T-helper 17 cell (primary cell): ENCODE measurements at regions not wholly inside any gene's neighbourhood (a gene's known extent, or its start where the extent isn't known, plus 50 kb on each side); places are given as distances from the start of the nearest gene placed in this dataset.

Experiments
- ATAC-seq: fragments of 150-1000 bp; cut with Tn5 transposase; 2 replicates; pipeline ENCODE4 v1.10.0; 2021; ENCODE audit warnings: mild to moderate bottlenecking, moderate library complexity
- DNase-seq, 3 donors: peaks; one replicate each; pipeline versions ENCODE4 v3.0.0 to v3.0.0-alpha.2; 2020 to 2021
- H3K9me3 ChIP-seq: one replicate; pipeline ENCODE4 v1.7.0; 2013; ENCODE audit warnings: low read length, mild to moderate bottlenecking; ENCODE audit not compliant: control insufficient read depth, poor library complexity, severe bottlenecking
- H3K27ac Mint-ChIP-seq: one replicate; pipeline ENCODE4 v1.8.0; 2022; ENCODE audit warnings: mild to moderate bottlenecking, moderate library complexity, mixed read lengths
- H3K27me3 Mint-ChIP-seq: one replicate; pipeline ENCODE4 v1.8.0; 2022; ENCODE audit warnings: mixed read lengths
- H3K36me3 Mint-ChIP-seq: one replicate; pipeline ENCODE4 v1.8.0; 2022; ENCODE audit warnings: low read depth, mixed read lengths
- H3K4me1 Mint-ChIP-seq: one replicate; pipeline ENCODE4 v1.8.0; 2022; ENCODE audit warnings: mild to moderate bottlenecking, mixed read lengths
- H3K4me3 Mint-ChIP-seq: one replicate; pipeline ENCODE4 v1.8.0; 2022; ENCODE audit warnings: mild to moderate bottlenecking, moderate library complexity, mixed read lengths

GRCh38 chr2:128832946-128833663 is 514.4 kb upstream of the HS6ST1 start:
- no peak overlapping the region for H3K27ac Mint-ChIP-seq
- no peaks in the 10 kb centered on the region for H3K9me3 ChIP-seq
- H3K4me3 Mint-ChIP-seq, result no peak overlapping the region
- no peaks in the 10 kb centered on the region for H3K27me3 Mint-ChIP-seq
- no peaks in the 10 kb centered on the region for H3K4me1 Mint-ChIP-seq
- ATAC-seq, result no peak
- DNase-seq, result no peak
- H3K36me3 Mint-ChIP-seq, result no peaks in the 10 kb centered on the region

GRCh38 chr2:128833664-128834027 is 515.0 kb upstream of the HS6ST1 start:
- DNase-seq (no peak), ATAC-seq (no peak)
- Mint-ChIP-seq H3K36me3 (no peaks in the 10 kb centered on the region), H3K27ac (no peak overlapping the region), H3K4me1 (no peaks in the 10 kb centered on the region), H3K27me3 (no peaks in the 10 kb centered on the region), H3K4me3 (no peak overlapping the region)
- H3K9me3 ChIP-seq, result no peaks in the 10 kb centered on the region

- no peaks in the 10 kb centered on the region for H3K4me1 Mint-ChIP-seq
- H3K27me3 Mint-ChIP-seq, result no peaks in the 10 kb centered on the region
- ATAC-seq, result no peak
- no peak for DNase-seq
- no peak overlapping the region for H3K4me3 Mint-ChIP-seq
- no peak overlapping the region for H3K27ac Mint-ChIP-seq
- H3K36me3 Mint-ChIP-seq, result no peaks in the 10 kb centered on the region
- no peaks in the 10 kb centered on the region for H3K9me3 ChIP-seq
These were observed 515.7 kb upstream of the HS6ST1 start for GRCh38 chr2:128834207-128834879.

- no peaks in the 10 kb centered on the region for H3K9me3 ChIP-seq
- no peak overlapping the region for H3K27ac Mint-ChIP-seq
- no peaks in the 10 kb centered on the region for H3K4me1 Mint-ChIP-seq
- no peaks in the 10 kb centered on the region for H3K27me3 Mint-ChIP-seq
- no peak overlapping the region for H3K4me3 Mint-ChIP-seq
- no peaks in the 10 kb centered on the region for H3K36me3 Mint-ChIP-seq
- DNase-seq (no peak), ATAC-seq (no peak)
These were observed 516.2 kb upstream of the HS6ST1 start for GRCh38 chr2:128834880-128835252.

- Mint-ChIP-seq H3K36me3 (no peaks in the 10 kb centered on the region), H3K4me3 (no peak overlapping the region), H3K4me1 (no peaks in the 10 kb centered on the region), H3K27ac (no peak overlapping the region), H3K27me3 (no peaks in the 10 kb centered on the region)
- no peak for DNase-seq
- no peak for ATAC-seq
- H3K9me3 ChIP-seq, result no peaks in the 10 kb centered on the region
These were observed 516.7 kb upstream of the HS6ST1 start for GRCh38 chr2:128835342-128835855.

- H3K27ac Mint-ChIP-seq, result no peak overlapping the region
- no peaks in the 10 kb centered on the region for H3K36me3 Mint-ChIP-seq
- no peaks in the 10 kb centered on the region for H3K9me3 ChIP-seq
- no peaks in the 10 kb centered on the region for H3K27me3 Mint-ChIP-seq
- no peak overlapping the region for H3K4me3 Mint-ChIP-seq
- ATAC-seq, result no peak
- no peaks in the 10 kb centered on the region for H3K4me1 Mint-ChIP-seq
- no peak for DNase-seq
These were observed 517.3 kb upstream of the HS6ST1 start for GRCh38 chr2:128835974-128836373.

GRCh38 chr2:128836559-128837100 is 518.0 kb upstream of the HS6ST1 start:
- Mint-ChIP-seq H3K4me3 (no peak overlapping the region), H3K4me1 (no peaks in the 10 kb centered on the region), H3K36me3 (no peaks in the 10 kb centered on the region), H3K27me3 (no peaks in the 10 kb centered on the region), H3K27ac (no peak overlapping the region)
- H3K9me3 ChIP-seq, result no peaks in the 10 kb centered on the region
- no peak for DNase-seq
- no peak for ATAC-seq

- Mint-ChIP-seq H3K4me3 (no peak overlapping the region), H3K27ac (no peak overlapping the region), H3K4me1 (no peaks in the 10 kb centered on the region), H3K27me3 (no peaks in the 10 kb centered on the region), H3K36me3 (no peaks in the 10 kb centered on the region)
- DNase-seq (no peak), ATAC-seq (no peak)
- H3K9me3 ChIP-seq, result no peaks in the 10 kb centered on the region
These were observed 519.6 kb upstream of the HS6ST1 start for GRCh38 chr2:128838244-128838643.

GRCh38 chr2:128841803-128842202 is 523.1 kb upstream of the HS6ST1 start:
- Mint-ChIP-seq H3K4me3 (no peak overlapping the region), H3K36me3 (no peaks in the 10 kb centered on the region), H3K27me3 (no peaks in the 10 kb centered on the region), H3K4me1 (no peaks in the 10 kb centered on the region), H3K27ac (no peak overlapping the region)
- ATAC-seq (no peak), DNase-seq (no peak)
- H3K9me3 ChIP-seq, result no peaks in the 10 kb centered on the region

GRCh38 chr2:128867311-128867710 is 548.6 kb upstream of the HS6ST1 start:
- DNase-seq (no peak), ATAC-seq (no peak)
- no peak overlapping the region for H3K4me3 Mint-ChIP-seq
- no peaks in the 10 kb centered on the region for H3K36me3 Mint-ChIP-seq
- no peaks in the 10 kb centered on the region for H3K9me3 ChIP-seq
- no peaks in the 10 kb centered on the region for H3K4me1 Mint-ChIP-seq
- H3K27me3 Mint-ChIP-seq, result no peaks in the 10 kb centered on the region
- H3K27ac Mint-ChIP-seq, result no peak overlapping the region

GRCh38 chr2:128867936-128868636 is 549.4 kb upstream of the HS6ST1 start:
- Mint-ChIP-seq H3K4me1 (no peaks in the 10 kb centered on the region), H3K4me3 (no peak overlapping the region), H3K36me3 (no peaks in the 10 kb centered on the region), H3K27me3 (no peaks in the 10 kb centered on the region), H3K27ac (no peak overlapping the region)
- ATAC-seq, result no peak
- DNase-seq, result no peak
- no peaks in the 10 kb centered on the region for H3K9me3 ChIP-seq

- no peak for ATAC-seq
- Mint-ChIP-seq H3K4me1 (no peaks in the 10 kb centered on the region), H3K27ac (no peak overlapping the region), H3K4me3 (no peak overlapping the region), H3K27me3 (no peaks in the 10 kb centered on the region), H3K36me3 (no peaks in the 10 kb centered on the region)
- H3K9me3 ChIP-seq, result no peaks in the 10 kb centered on the region
- DNase-seq, result no peak
These were observed 550.3 kb upstream of the HS6ST1 start for GRCh38 chr2:128868686-128869551.

GRCh38 chr2:128874608-128875007 is 555.9 kb upstream of the HS6ST1 start:
- ATAC-seq (no peak), DNase-seq (no peak)
- Mint-ChIP-seq H3K4me3 (no peak overlapping the region), H3K27ac (no peak overlapping the region), H3K4me1 (no peaks in the 10 kb centered on the region), H3K27me3 (no peaks in the 10 kb centered on the region), H3K36me3 (no peaks in the 10 kb centered on the region)
- no peaks in the 10 kb centered on the region for H3K9me3 ChIP-seq
